NCI-H2171 (cell line): ENCODE measurements at regions not wholly inside any gene's neighbourhood (a gene's known extent, or its start where the extent isn't known, plus 50 kb on each side); places are given as distances from the start of the nearest gene placed in this dataset.

ENCODE experiments used
- DNase-seq: peaks from one replicate; lab custom pipeline; 2025; lab: John Stamatoyannopoulos, UW

DNA sequence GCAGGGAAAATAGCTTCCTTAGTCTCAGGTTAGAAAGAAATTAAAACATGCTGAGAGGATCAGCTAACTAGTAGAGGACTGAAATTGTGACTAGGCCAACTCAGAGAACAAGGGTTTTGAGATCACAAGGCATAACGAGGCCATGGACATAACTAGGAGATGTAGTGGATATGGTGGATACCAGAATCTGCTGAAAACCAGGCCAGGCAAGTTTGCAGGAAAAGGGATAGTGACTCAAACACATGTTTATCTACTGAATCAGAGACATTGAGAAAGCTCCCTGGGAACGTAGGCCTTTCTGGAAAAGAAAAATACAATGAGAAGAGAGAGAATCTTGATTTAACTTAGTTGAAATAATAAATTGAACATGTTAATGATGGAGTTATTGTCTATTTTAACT lies 326.5 kb upstream of the GBE1 start:
- no peak for DNase-seq

DNA sequence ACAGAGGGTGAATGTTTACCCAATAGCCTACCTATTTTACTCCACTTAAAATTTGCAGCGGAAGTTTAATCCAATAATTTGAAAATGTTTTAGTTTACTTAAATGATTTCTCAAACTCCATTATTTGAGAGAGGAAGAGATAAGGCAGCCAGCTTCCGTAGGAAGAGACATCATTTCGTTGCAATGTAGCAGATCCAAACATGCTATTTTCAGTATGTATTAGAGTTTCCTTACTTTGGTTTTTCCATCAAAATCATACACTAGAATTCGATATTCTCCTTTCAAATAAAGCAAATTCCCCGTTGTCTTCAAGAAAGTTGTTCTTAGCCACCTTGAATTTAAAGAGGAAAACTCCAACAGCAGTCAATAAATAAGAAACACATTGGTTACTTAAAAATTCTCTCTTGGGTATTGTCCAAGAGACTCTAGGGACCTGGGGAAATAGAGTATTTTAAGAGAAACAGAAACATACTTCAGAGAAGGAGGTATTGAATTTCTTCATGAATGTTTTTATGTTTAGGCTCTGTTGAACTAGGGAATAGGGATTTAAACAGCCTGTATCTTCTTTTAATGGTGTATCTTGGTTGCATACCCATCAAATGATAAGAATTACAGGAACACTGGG lies 324.5 kb upstream of the GBE1 start:
- DNase-seq, result no peak

DNA sequence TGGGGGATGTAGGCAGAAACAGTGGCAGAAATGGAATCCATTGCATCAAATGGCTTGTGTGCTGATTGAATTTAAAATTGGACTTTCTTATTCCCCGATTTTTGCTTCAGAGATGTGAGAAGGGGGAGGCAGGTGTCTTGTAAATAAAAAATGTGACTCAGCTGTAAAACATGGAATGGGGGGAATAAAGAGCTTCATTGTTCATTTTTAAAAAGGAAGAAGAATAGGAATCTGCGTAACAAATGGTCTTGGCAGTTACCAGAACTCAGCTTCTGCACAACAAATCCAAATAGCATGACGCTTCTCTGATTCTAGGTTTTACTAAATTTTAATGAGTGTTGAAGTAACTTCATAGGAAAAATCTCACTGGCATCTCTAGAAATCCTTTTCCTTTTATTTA lies 323.9 kb upstream of the GBE1 start:
- DNase-seq, result no peak

DNA sequence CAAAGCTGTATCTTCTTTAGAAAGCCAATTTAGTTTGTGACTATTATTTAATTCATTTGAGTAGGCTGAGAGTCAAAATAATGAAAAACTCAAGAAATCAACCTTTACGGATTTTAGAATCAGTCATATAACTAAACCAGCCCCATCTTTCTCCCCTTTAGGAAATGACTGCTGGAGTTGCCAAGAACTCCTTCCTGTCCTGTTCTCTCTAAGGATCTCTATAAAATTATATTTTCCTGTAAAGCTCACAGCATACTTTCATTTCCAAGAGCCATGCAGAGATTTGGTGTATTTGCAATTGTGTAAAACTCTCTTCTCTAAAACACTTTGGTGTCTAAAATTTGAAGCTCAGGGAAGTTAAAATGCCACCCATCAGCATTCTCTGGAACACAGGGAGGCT lies 323.4 kb upstream of the GBE1 start:
- no peak for DNase-seq

DNA sequence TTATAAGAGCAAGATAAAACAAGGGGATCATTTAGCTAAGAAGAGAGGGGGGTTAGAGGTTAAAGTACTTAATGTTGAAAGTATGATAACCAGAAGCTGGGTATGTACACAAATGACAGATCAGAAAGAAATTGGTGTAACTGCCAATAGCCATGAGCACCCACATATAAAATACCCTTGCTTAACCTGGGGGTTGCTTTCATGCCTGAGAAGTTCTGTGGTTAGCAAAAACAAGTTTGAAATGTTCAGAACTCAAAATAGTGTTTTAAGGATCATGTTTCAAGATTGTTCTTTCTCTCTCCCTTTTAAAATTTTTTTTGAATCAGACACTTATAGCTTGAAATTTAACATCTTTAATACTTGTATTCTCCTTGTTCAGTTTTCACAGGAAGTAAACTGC lies 321.4 kb upstream of the GBE1 start:
- DNase-seq, result no peak

DNA sequence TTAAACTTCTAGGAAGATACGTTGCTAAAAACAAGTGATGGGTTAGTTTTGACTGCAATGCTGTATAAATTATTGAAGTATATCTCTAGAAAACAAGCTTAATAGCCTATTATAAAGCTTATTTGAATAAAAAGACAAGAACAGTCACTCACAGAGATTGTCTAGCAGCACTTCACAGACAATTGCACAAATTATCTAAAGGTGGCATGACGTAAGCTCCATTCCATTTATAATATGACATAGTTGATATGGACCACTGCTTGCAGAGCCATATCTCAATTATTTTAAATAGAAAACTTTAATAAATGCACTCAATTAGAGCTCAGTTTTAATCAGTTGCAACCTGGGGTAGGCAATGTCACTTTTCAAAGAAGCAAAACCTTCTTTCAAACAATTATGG lies 319.9 kb upstream of the GBE1 start:
- DNase-seq, result no peak

DNA sequence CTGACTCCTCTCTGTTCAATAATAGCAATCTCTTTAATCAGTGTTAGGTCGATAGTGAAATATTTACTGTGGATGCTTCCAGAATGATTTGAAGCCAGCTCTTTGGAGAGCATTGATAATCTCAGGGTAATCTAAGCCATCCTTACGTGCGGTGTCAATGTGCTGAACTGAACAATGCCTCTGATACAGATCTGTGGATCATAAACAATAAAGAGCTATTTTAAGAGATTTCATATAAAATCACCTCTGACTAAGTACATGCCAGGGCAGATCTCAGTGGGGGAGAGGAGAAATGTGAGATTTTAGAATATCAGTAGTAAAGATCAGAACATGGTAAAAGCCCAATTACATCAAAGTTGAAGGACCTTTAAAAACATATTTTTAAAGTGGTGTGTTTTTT lies 319.3 kb upstream of the GBE1 start:
- DNase-seq, result no peak

DNA sequence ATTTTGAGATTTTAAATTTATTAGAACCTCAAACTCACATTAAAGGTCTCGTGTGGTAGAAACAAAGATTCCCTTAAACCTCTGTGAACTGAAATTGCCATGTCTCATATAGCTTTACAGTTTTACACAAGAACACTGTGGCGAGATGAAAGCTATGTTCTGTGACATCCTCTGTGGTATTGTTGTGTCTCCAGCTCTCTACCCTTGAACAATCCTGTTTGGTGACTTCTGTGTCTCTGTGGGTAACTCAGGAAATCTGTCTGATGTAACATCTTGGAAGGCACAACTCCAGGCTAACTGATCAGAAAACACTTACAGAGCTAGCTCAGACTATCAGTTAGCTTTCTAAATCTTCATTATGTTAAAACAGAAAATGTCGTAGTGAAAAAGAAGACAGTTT lies 318.8 kb upstream of the GBE1 start:
- DNase-seq, result no peak

DNA sequence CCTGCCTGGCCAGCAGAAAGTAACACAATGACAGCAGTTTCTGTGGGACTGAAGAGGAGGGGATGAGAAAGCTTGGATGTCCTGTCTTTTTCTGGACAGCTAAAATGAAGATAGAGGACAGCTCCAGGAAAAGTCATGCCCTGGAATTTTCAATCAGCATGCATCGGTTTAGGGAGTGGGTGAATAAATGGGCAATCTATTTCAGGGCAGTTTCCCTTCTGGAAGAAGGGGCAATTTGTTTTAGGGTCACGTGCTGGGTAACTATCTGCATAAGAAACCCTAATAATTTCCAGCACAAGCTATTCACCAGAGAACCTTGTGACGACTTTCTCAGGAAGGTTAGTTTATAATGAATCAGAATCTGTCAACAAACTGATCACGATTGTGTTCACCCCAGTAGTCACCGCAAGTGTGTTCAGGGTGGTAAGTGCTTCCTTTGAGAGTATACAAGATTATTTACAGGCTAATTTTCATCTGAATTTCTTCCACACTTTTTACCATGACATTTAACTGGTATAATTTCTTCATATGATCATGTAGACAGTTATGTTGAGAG lies 318.0 kb upstream of the GBE1 start:
- DNase-seq, result no peak

DNA sequence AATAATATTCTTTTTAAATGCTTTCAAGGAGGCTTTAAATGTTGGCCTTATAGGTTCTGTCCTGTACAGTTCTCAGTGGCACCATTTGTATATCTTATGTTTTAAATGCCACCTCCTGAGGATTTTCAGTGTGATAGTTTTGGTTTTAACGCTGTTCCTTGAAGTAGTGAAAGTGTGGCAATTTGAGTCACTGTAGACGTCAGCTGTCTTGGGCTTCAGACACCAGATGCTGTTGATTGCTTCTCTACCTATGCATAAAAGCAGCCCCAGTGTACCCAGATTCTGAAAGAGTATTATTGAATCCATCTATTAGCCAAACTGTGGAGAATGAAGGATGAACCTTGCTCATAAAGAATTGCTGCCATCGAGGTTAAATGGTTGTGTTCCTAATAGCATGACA lies 316.8 kb upstream of the GBE1 start:
- DNase-seq, result no peak

DNA sequence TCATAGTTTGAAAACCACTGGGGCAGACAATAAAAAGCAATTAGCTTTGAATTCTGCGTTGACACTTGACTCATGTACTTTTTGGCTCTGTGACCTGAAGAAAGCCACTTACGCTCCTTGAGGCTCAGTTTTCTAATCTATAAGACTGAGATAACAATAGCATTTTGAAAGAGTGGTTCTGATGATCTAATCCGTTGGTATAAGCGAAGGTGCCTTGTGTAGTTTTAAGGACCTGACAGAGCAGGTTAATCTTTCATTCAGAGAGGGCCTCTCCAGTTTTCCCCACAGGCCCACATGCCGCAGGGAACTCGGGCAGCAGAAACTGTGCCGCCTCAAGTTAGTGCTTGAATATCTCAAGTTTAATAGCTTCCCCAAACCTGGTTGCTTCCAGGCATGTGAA lies 306.0 kb upstream of the GBE1 start:
- no peak for DNase-seq

DNA sequence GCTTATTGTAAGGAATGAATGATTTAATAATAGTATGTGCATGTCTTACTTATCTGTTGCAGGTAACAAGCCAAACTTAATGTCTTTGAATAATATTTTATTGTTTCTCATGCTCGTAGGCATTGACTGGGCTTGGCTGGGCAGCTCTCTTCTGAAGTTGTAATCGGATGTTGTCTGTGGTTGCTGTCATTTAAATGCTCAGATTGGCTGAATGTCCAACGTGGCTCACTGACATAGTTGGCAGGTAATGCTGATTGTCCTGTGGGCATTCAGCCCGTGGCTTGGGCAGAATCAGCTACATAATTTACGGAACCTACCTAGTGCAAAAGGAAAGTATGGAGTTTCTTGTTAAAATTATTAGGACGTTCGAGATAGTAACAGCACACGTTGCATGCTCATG lies 297.4 kb upstream of the GBE1 start:
- DNase-seq, result no peak

DNA sequence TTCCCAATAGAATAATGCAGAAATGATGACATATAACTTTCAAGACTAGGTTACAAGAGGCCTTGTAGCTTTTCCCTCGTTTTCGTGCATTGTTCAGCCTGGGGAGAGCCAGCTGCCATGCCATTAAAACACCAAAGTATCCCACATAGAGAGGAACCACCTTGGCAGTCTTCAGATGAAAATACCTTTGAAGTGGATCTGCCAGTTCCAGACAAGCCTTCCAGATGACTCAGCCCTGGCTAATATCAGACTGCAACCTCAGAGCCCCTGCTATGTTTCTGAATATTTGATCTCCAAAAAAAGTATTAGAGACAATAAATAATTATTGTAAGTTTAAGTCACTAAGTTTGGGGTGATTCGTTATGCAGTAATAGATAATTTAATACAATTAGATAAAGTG lies 294.3 kb upstream of the GBE1 start:
- DNase-seq, result no peak

DNA sequence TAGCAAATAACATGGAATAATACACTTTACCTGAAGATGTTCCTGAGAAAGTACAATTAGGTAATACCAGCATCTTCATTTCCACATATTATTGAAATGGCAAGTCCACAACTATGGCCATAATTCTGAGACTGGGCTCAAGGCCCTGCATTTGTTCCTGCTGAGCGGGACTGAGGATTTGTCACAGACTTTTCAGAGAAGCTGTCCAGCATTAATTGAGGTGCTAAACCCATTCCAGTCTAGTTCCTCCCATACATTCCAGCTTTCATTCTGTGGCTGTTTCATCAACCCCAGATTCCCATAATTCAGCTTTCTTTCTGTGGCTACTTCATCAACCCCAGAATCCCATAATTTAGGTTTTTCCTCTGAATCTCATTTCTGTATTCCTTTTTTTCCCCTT lies 293.4 kb upstream of the GBE1 start:
- no peak for DNase-seq

DNA sequence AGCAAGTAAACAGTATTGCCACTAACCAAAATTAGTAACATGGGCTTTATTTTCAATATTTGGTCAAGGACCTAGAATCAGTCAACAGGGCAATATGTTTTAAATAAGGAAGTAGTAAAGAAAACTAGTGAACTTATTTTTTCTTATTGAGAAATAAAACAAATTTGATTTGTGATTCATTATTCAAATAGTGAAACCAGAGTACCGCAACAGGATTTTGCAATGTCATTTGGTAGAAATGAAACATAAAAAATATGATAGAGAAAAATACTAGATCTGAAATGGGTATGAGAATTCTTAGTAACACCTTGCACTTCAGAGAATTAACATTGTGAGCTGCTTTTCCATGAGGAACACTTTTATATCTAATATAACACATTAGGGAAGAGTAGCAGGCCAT lies 291.8 kb upstream of the GBE1 start:
- no peak for DNase-seq

DNA sequence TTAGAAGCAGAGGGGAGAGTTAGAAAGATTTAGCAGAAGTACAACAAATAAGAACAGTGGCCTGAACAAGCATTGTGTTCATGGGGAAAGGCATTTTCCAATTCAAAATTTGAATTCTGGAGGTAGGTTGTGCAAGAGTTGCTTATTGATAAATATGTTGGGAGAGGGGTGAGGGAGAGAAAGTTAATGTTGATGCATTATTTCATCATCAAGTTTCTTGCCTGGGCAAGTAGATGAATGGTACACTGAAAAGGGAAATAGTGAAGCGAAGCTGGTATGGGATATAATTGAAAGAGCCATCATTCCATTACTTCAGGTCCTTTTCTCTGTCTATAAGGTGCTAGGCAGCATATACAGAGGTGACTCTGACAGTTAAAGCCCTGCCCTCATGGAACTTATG lies 288.9 kb upstream of the GBE1 start:
- no peak for DNase-seq

DNA sequence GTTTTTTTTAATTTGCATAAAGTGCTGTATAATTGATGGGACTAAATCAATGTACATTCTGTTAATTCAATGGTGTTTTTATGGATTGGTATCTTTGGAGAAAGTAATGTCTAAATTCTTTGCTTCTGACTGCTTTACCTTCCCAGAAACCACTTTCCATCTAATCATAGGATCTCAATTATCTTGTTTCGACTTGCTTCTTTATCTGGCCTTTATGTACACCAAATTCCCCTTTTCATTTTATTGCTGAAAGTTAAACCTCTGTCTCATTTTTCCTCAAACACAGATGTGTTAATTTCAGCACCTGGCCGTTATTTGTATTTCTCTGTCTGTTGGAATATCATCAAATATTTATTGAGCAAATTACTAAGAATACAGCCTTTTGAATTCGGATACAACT lies 287.3 kb upstream of the GBE1 start:
- DNase-seq, result no peak

DNA sequence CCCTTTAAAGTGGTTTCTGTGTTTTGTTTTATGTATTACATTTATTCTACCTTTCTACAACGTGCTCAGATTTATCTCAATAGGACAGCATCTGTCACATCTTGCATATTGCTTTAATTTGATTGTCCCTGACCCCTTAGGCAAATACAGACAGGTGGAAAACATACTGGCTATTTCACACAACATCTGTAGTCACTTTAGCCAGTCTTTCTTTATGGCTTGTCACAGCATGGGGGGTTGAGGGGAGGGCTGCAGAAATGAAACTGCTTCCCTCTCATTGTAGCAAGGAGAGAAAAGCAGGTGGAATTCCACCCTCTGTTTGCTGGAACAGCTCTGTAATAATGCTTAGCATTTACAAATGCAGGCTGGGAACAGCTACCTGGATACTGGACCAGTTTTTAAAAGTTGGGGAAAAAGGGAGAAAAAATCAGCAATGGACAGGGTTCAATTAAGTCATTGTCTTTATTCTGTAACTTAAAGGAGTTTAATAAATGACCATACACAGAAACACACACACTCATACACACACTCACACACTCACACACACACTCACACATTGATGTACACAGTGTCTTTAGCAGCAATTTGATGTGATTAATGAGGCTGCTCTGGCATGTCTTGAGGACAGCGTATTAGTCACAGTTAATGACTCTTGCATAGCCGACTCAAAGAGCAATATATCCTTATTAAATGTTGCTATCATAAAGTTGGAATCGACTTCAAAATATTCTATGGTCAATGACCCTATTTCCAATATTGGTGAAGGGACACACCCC lies 283.7 kb upstream of the GBE1 start:
- no peak for DNase-seq

DNA sequence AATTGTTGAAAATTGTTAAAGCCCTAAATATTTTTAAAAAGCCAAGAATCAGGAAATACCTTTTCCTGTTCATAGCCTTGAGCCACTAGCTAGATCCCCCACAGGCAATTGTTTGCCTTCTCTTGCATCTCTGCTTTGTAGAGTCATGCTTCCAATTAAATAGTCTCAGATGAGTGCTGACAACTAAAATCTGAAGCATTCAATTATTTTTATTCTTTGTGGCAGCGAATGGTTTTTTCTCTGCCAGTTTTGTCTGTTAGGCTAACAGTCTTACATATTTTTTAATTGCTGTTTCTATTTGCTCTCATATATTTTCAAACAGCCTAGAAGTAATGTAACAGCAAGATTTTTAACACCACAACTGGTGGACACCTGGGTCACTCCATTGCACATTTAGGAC lies 277.1 kb upstream of the GBE1 start:
- no peak for DNase-seq

DNA sequence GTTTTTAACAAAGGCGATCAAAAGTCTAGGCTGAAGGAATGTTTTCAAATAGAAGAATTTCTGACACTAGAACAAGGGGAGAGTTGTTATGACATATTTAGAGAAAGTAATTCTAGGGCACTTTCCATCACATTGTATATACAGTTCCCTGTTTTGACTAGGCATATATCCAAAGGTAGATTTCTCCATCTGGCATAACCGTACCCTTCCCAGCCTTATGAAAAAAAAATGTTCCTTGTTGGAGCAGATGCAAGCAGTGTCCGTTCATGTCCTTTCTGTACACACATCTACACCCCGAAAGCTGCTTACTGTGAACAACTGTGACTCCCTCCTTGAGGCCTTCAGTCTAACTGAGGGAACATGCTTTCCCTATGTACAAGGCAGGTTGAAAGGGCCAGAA lies 271.7 kb upstream of the GBE1 start:
- no peak for DNase-seq

DNA sequence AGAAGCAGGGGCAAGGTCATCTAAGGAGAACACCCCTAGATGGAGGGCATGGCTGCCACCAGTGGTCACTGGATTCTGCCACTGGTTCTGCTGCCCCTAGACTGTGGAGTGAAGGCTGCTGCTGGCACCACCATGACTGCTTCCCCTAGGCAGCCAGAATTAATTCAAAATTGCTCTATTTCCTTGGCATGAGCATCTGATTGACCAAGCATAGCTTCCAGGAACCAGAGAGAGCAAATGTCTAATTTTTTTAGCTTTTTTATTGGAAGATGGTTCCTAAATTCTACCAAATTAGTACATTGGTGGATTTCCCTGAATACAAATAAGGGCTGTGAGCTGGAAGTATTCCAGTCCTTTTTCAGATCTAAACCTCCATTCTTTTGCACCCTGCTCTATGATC lies 270.2 kb upstream of the GBE1 start:
- DNase-seq, result no peak

DNA sequence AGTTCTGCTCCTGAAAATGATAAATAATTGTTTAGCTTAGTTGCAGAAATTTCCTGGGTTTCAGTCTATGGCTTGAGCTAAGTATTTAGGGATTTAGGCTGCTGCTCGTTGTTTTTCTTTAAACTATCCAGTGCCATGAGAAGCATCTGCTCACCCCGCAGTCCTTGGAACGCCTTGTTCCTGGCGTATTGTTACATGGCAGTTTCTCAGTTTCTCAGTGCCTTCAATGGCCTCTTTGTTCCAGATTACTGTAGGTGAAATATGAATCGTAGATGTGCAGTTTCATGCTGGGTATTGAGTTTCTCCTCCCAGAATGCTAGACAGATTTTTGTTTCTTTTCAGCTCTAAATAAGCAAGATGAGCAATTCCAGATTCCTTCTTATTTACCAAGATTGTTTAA lies 269.5 kb upstream of the GBE1 start:
- no peak for DNase-seq

DNA sequence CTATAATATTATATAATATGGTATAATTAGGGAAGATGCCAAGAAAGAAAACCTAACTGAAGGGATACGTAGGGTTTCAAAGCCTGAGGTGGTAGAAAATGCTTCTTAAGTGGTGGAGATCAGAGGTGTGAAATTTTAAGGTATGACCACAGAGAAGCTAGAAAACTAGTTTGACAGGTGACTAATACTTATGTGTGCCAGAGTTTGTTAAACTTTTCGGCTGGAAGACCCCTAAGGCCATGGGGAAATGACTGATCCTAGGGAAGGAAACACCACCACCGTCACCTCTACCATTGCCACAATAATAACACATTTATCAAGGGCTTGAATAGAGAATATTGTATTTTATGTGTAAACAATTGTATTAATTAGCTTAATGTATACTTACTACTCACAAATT lies 261.4 kb upstream of the GBE1 start:
- no peak for DNase-seq

DNA sequence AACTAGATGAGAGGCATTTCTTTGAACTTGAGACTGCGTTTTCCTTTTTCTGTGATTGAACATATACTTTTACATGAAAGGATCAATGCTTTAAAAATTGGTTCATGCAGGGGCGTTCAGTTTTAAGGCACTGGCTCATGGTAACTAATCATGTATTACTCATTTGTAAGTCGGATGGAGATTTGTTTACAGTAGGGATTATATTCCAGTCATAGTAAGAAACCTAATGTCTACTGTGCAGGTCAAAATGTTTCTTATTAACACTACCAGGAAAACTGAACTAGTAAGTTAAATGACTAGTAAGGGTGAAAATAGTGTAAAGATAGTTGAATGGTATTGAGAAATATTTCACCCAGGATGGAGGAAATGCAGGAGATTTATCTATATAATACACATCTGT lies 258.8 kb upstream of the GBE1 start:
- DNase-seq, result no peak
